Stimulated activated CD4-positive, alpha-beta T cell treated with anti-CD3 and anti-CD28 coated beads, Interleukin-15, amount 100 ng/mL, for 1 hour (primary cell): ENCODE measurements at regions not wholly inside any gene's neighbourhood (a gene's known extent, or its start where the extent isn't known, plus 50 kb on each side); places are given as distances from the start of the nearest gene placed in this dataset.

Experiments used
- DNase-seq, 2 donors: peaks; one replicate each; pipeline ENCODE4 v3.0.0-alpha.2; 2020; ENCODE audit warnings: low read depth in 1 of 2, low spot score in 1 of 2

- no peak for DNase-seq
Measured at GRCh38 chr6:19660123-19660910, 176.9 kb upstream of the ID4 start.

GRCh38 chr6:19662911-19663310 lies 174.3 kb upstream of the ID4 start:
- DNase-seq = no peak

GRCh38 chr6:19663479-19663878 lies 173.7 kb upstream of the ID4 start:
- DNase-seq = no peak

- no peak for DNase-seq
Measured at GRCh38 chr6:19664050-19664449, 173.1 kb upstream of the ID4 start.

GRCh38 chr6:19664878-19665612 lies 172.1 kb upstream of the ID4 start:
- no peak for DNase-seq

GRCh38 chr6:19665613-19665909 lies 171.6 kb upstream of the ID4 start:
- DNase-seq = no peak

- no peak for DNase-seq
Measured at GRCh38 chr6:19668710-19669109, 168.5 kb upstream of the ID4 start.

- DNase-seq = no peak
Measured at GRCh38 chr6:19669206-19669605, 168.0 kb upstream of the ID4 start.

- no peak for DNase-seq
Measured at GRCh38 chr6:19682859-19683258, 154.3 kb upstream of the ID4 start.

- DNase-seq = no peak
Measured at GRCh38 chr6:19690325-19691075, 146.7 kb upstream of the ID4 start.

GRCh38 chr6:19691465-19692167 lies 145.6 kb upstream of the ID4 start:
- DNase-seq = no peak

- DNase-seq = no peak
Measured at GRCh38 chr6:19692506-19693298, 144.5 kb upstream of the ID4 start.

- DNase-seq = no peak
Measured at GRCh38 chr6:19694697-19695096, 142.5 kb upstream of the ID4 start.

- DNase-seq = no peak
Measured at GRCh38 chr6:19697744-19698290, 139.4 kb upstream of the ID4 start.

GRCh38 chr6:19699932-19700331 lies 137.2 kb upstream of the ID4 start:
- no peak for DNase-seq

- DNase-seq = no peak
Measured at GRCh38 chr6:19705606-19706005, 131.6 kb upstream of the ID4 start.

GRCh38 chr6:19712012-19712688 lies 125.0 kb upstream of the ID4 start:
- DNase-seq = no peak

- DNase-seq = no peak
Measured at GRCh38 chr6:19712998-19713397, 124.2 kb upstream of the ID4 start.

GRCh38 chr6:19713411-19713810 lies 123.8 kb upstream of the ID4 start:
- DNase-seq = no peak

GRCh38 chr6:19713984-19714383 lies 123.2 kb upstream of the ID4 start:
- DNase-seq = no peak
